ENCODE measurements at regions not wholly inside any gene's neighbourhood (a gene's known extent, or its start where the extent isn't known, plus 50 kb on each side); places are given as distances from the start of the nearest gene placed in this dataset.

- TF ChIP-seq, protein P1, sequence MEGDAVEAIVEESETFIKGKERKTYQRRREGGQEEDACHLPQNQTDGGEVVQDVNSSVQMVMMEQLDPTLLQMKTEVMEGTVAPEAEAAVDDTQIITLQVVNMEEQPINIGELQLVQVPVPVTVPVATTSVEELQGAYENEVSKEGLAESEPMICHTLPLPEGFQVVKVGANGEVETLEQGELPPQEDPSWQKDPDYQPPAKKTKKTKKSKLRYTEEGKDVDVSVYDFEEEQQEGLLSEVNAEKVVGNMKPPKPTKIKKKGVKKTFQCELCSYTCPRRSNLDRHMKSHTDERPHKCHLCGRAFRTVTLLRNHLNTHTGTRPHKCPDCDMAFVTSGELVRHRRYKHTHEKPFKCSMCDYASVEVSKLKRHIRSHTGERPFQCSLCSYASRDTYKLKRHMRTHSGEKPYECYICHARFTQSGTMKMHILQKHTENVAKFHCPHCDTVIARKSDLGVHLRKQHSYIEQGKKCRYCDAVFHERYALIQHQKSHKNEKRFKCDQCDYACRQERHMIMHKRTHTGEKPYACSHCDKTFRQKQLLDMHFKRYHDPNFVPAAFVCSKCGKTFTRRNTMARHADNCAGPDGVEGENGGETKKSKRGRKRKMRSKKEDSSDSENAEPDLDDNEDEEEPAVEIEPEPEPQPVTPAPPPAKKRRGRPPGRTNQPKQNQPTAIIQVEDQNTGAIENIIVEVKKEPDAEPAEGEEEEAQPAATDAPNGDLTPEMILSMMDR (IDR thresholded peaks at IDR 0.05): no peak
- no peak for TF ChIP-seq ZFX (IDR thresholded peaks at IDR 0.05; ENCODE audit: borderline replicate concordance)
These were observed 429.4 kb upstream of the NXPH2 start for GRCh38 chr2:139209586-139209985.

All from 22Rv1 (cell line).